ENCODE measurements at regions not wholly inside any gene's neighbourhood (a gene's known extent, or its start where the extent isn't known, plus 50 kb on each side); places are given as distances from the start of the nearest gene placed in this dataset.

- Histone ChIP-seq H3K79me2 (ENCODE audit: insufficient read depth, low read length) (no peaks in the 10 kb centered on the region), H3K9ac (ENCODE audit: low read length) (no peak overlapping the region), H3F3A (ENCODE audit: insufficient read depth) (no peaks in the 10 kb centered on the region), H3K9me3 (ENCODE audit: insufficient read depth, low read length) (no peaks in the 10 kb centered on the region), H3K36me3 (ENCODE audit: low read length) (no peaks in the 10 kb centered on the region), H3K27me3 (ENCODE audit: low read length) (no peaks in the 10 kb centered on the region), H3K9me2 (replicated peaks; ENCODE audit: insufficient read depth, low read length) (no peaks in the 10 kb centered on the region), H3K4me3 (ENCODE audit: insufficient read depth, low read length, poor library complexity, severe bottlenecking) (no peak overlapping the region), H2AFZ (ENCODE audit: low read depth, low read length, severe bottlenecking) (no peak overlapping the region), H3K4me2 (ENCODE audit: low read depth, low read length, poor library complexity, severe bottlenecking) (no peak overlapping the region), H4K20me1 (ENCODE audit: low read depth, low read length) (no peaks in the 10 kb centered on the region), H3K27ac (ENCODE audit: low read depth, low read length) (no peak overlapping the region)
- TF ChIP-seq EZH2phosphoT487 (conservative IDR thresholded peaks at IDR 0.05; ENCODE audit: low read length), result no peak
- TF ChIP-seq, protein P1, sequence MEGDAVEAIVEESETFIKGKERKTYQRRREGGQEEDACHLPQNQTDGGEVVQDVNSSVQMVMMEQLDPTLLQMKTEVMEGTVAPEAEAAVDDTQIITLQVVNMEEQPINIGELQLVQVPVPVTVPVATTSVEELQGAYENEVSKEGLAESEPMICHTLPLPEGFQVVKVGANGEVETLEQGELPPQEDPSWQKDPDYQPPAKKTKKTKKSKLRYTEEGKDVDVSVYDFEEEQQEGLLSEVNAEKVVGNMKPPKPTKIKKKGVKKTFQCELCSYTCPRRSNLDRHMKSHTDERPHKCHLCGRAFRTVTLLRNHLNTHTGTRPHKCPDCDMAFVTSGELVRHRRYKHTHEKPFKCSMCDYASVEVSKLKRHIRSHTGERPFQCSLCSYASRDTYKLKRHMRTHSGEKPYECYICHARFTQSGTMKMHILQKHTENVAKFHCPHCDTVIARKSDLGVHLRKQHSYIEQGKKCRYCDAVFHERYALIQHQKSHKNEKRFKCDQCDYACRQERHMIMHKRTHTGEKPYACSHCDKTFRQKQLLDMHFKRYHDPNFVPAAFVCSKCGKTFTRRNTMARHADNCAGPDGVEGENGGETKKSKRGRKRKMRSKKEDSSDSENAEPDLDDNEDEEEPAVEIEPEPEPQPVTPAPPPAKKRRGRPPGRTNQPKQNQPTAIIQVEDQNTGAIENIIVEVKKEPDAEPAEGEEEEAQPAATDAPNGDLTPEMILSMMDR (IDR thresholded peaks at IDR 0.05; ENCODE audit: insufficient read depth, low read length, poor library complexity, severe bottlenecking), result no peak
Observed at GRCh38 chr5:158410976-158411375, 552.0 kb upstream of the CLINT1 start.

- Histone ChIP-seq H2AFZ (ENCODE audit: low read depth, low read length, severe bottlenecking) (no peak overlapping the region), H3K4me2 (ENCODE audit: low read depth, low read length, poor library complexity, severe bottlenecking) (no peak overlapping the region), H3K27me3 (ENCODE audit: low read length) (no peaks in the 10 kb centered on the region), H3K9me3 (ENCODE audit: insufficient read depth, low read length) (peaks cover under 1% of the 10 kb centered on the region; the same call in 1 of the 2 replicates), H3K36me3 (ENCODE audit: low read length) (no peaks in the 10 kb centered on the region), H3K79me2 (ENCODE audit: insufficient read depth, low read length) (no peaks in the 10 kb centered on the region), H4K20me1 (ENCODE audit: low read depth, low read length) (no peaks in the 10 kb centered on the region), H3K9ac (ENCODE audit: low read length) (no peak overlapping the region), H3F3A (ENCODE audit: insufficient read depth) (no peaks in the 10 kb centered on the region), H3K4me3 (ENCODE audit: insufficient read depth, low read length, poor library complexity, severe bottlenecking) (no peak overlapping the region), H3K9me2 (replicated peaks; ENCODE audit: insufficient read depth, low read length) (no peaks in the 10 kb centered on the region), H3K27ac (ENCODE audit: low read depth, low read length) (no peak overlapping the region)
- TF ChIP-seq, protein P1 (IDR thresholded peaks at IDR 0.05; ENCODE audit: insufficient read depth, low read length, poor library complexity, severe bottlenecking), result no peak
- no peak for TF ChIP-seq EZH2phosphoT487 (conservative IDR thresholded peaks at IDR 0.05; ENCODE audit: low read length)
Observed at GRCh38 chr5:158409507-158409906, 550.6 kb upstream of the CLINT1 start.

- Histone ChIP-seq H3K27ac (ENCODE audit: low read depth, low read length) (no peak overlapping the region), H3K9me3 (ENCODE audit: insufficient read depth, low read length) (peaks cover 10% of the 10 kb centered on the region; the same call in 1 of the 2 replicates), H4K20me1 (ENCODE audit: low read depth, low read length) (no peaks in the 10 kb centered on the region), H3K4me2 (ENCODE audit: low read depth, low read length, poor library complexity, severe bottlenecking) (no peak overlapping the region), H3K36me3 (ENCODE audit: low read length) (peaks cover 1% of the 10 kb centered on the region; the same call in 1 of the 2 replicates), H3F3A (ENCODE audit: insufficient read depth) (no peaks in the 10 kb centered on the region), H3K27me3 (ENCODE audit: low read length) (no peaks in the 10 kb centered on the region), H3K9me2 (replicated peaks; ENCODE audit: insufficient read depth, low read length) (no peaks in the 10 kb centered on the region), H3K4me3 (ENCODE audit: insufficient read depth, low read length, poor library complexity, severe bottlenecking) (no peak overlapping the region), H2AFZ (ENCODE audit: low read depth, low read length, severe bottlenecking) (no peak overlapping the region), H3K9ac (ENCODE audit: low read length) (no peak overlapping the region), H3K79me2 (ENCODE audit: insufficient read depth, low read length) (no peaks in the 10 kb centered on the region)
- TF ChIP-seq EZH2phosphoT487 (conservative IDR thresholded peaks at IDR 0.05; ENCODE audit: low read length), result no peak
- TF ChIP-seq, protein P1 (IDR thresholded peaks at IDR 0.05; ENCODE audit: insufficient read depth, low read length, poor library complexity, severe bottlenecking), result no peak
Observed at GRCh38 chr5:158407824-158408195, 548.9 kb upstream of the CLINT1 start.

Data from SU-DHL-6 (cell line).